Upper lobe of left lung (tissue), 6 donors: ENCODE measurements at regions not wholly inside any gene's neighbourhood (a gene's known extent, or its start where the extent isn't known, plus 50 kb on each side); places are given as distances from the start of the nearest gene placed in this dataset.

Experiments used
- ATAC-seq, 2 donors: fragments of 200-7000 bp; cut with Tn5 transposase; one replicate each; pipeline ENCODE4 v1.9.1; 2022; ENCODE audit warnings: mild to moderate bottlenecking in 2 of 2, moderate library complexity in 2 of 2; ENCODE audit not compliant: low FRiP score in 2 of 2
- DNase-seq, 2 donors: peaks; one replicate each; pipeline ENCODE4 v3.0.0-alpha.2; 2019 to 2020
- H3K27ac ChIP-seq, 4 donors: fragments of 200-600 bp; sonication (generic); one replicate each; pipeline ENCODE4 v1.5.1; 2016 to 2019
- H3K27me3 ChIP-seq, 4 donors: fragments of 200-600 bp; sonication (generic); one replicate each; pipeline ENCODE4 v1.5.1; 2017 to 2019
- H3K36me3 ChIP-seq, 4 donors: fragments of 200-600 bp; sonication (generic); one replicate each; pipeline ENCODE4 v1.5.1; 2016 to 2019
- H3K4me1 ChIP-seq, 4 donors: fragments of 200-600 bp; sonication (generic); one replicate each; pipeline ENCODE4 v1.5.1; 2018 to 2019
- H3K4me3 ChIP-seq, 4 donors: fragments of 200-600 bp; sonication (generic); one replicate each; pipeline ENCODE4 v1.5.1; 2017 to 2019; ENCODE audit warnings: mild to moderate bottlenecking in 2 of 4, moderate library complexity in 1 of 4
- H3K9me3 ChIP-seq, 4 donors: fragments of 200-600 bp; sonication (generic); one replicate each; pipeline ENCODE4 v1.5.1; 2018 to 2019
- CTCF ChIP-seq, 6 experiments: fragments of 450-650 bp in 4 of 6; fragments of 200-600 bp in 2 of 6; sonication (generic) in 2 of 6; IDR thresholded peaks; one replicate each; pipeline ENCODE4 v1.5.1; 2016 to 2019; ENCODE audit warnings: antibody characterized with exemption in 6 of 6
- EP300 ChIP-seq, 4 donors: sonication (generic); formaldehyde crosslinking; IDR thresholded peaks; one replicate each; pipeline ENCODE4 v1.5.1; 2017; ENCODE audit warnings: antibody characterized with exemption in 4 of 4, control low read depth in 2 of 4
- POLR2A ChIP-seq, 4 donors: fragments of 450-650 bp; IDR thresholded peaks; one replicate each; pipeline ENCODE4 v1.5.1; 2016 to 2017; ENCODE audit warnings: antibody characterized with exemption in 4 of 4, mild to moderate bottlenecking in 2 of 4
- POLR2AphosphoS5 ChIP-seq, 2 donors: sonication (generic); formaldehyde crosslinking; IDR thresholded peaks; one replicate each; pipeline ENCODE4 v1.5.1; 2017; ENCODE audit warnings: antibody characterized with exemption in 2 of 2
- WGBS, 2 donors: methylation state at CpG; one replicate each; pipeline ENCODE4 v1.1.5; 2017 to 2018; 5-methylcytosine and 5-hydroxymethylcytosine counted together
- donor health status: DM: no; HTN: no; CAD: no; lungs with moderate emphysema.
- donor health status: DM: no; HTN: yes; CAD: no; lungs with severe emphysema.

DNA sequence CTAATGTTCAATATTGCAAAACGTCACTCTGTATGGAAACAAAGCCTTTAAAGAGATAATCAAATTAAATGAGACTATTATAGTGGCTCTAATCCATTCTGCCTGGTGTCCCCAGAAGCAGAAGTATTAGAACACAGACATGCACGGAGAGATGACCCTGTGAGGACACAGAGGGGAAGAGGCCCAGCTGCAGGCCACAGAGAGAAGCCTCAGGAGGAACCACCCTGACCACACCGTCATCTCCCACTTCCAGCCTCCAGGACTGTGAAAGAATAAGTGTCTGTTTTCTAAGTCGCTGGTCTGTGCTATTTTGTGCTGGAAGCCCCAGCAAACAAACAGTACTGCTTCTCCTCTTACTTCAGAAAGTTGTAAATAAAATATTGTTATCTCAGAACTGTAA, 283.5 kb upstream of the ADARB2 start:
- no peak for ATAC-seq

DNA sequence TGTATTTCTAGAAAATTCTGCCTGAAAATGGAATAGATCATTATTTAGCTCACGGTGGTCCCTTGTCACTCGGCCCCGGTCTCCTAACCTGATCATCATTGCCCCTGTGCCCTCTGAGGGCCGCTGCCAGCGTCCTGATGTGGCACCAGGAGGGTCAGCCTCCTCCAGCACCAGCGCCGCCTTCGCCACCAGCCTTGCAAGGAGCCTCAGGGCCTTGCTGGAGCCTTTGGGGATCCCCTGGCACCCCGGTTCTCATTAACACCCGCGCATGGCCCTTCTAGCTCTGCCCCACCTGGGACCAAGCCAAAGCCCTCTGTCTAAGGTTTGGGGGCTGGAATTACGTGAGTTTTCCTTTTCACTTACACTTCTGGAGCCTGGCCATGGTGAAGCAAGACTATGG, 282.5 kb upstream of the ADARB2 start:
- Histone ChIP-seq H3K27me3 (no peaks in the 10 kb centered on the region), H3K4me1 (no peaks in the 10 kb centered on the region), H3K36me3 (no peaks in the 10 kb centered on the region), H3K4me3 (no peak overlapping the region), H3K9me3 (no peaks in the 10 kb centered on the region), H3K27ac (no peak overlapping the region)
- WGBS, 2 donors: 86 to 90% methylated on average over 10 to 12 of the region's 12 CpGs
- TF ChIP-seq EP300 (IDR thresholded peaks at IDR 0.05) (no peak), POLR2A (IDR thresholded peaks at IDR 0.05) (no peak), POLR2AphosphoS5 (IDR thresholded peaks at IDR 0.05) (no peak), CTCF (IDR thresholded peaks at IDR 0.05) (no peak)
- ATAC-seq (no peak), DNase-seq (peak in 1 of 2 donors; percentile 60)

More for the DNA sequence above, 283.5 kb upstream of the ADARB2 start:
- TF ChIP-seq POLR2AphosphoS5 (IDR thresholded peaks at IDR 0.05) (no peak), CTCF (IDR thresholded peaks at IDR 0.05) (no peak)
- WGBS, 2 donors: 55 to 60% methylated on average over 4 of the region's 4 CpGs
- Histone ChIP-seq H3K9me3 (no peaks in the 10 kb centered on the region), H3K4me3 (no peak overlapping the region), H3K36me3 (no peaks in the 10 kb centered on the region), H3K27me3 (no peaks in the 10 kb centered on the region), H3K4me1 (no peaks in the 10 kb centered on the region), H3K27ac (no peak overlapping the region)
- no peak for DNase-seq

DNA sequence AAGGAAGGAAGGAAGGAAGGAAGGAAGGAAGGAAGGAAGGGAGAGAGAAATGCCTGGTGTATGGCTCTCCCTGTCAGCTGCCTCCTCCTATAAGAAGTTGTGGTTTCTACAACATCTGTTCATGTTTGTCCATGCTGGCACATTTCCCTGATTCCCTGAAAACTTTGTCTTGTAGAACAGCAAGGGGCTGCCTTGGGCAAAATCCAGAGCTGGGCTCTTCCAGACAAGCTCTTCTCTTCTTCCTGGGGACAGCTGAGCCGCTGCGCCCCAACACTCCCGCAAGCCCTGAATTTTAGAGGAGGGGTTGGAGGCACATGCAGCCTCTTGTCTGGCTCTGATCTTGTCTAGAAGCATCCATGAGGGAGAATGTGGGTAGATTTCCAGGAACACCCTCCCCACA, 282.0 kb upstream of the ADARB2 start:
- Histone ChIP-seq H3K4me3 (no peak overlapping the region), H3K27ac (no peak overlapping the region), H3K4me1 (no peaks in the 10 kb centered on the region), H3K36me3 (no peaks in the 10 kb centered on the region), H3K9me3 (no peaks in the 10 kb centered on the region), H3K27me3 (no peaks in the 10 kb centered on the region)
- TF ChIP-seq EP300 (IDR thresholded peaks at IDR 0.05): no peak
- no peak for TF ChIP-seq CTCF (IDR thresholded peaks at IDR 0.05)
- no peak for TF ChIP-seq POLR2AphosphoS5 (IDR thresholded peaks at IDR 0.05)
- no peak for TF ChIP-seq POLR2A (IDR thresholded peaks at IDR 0.05)
- 90 to 100% methylated on average over 3 of the region's 3 CpGs for WGBS, 2 donors
- no peak for ATAC-seq
- no peak for DNase-seq

DNA sequence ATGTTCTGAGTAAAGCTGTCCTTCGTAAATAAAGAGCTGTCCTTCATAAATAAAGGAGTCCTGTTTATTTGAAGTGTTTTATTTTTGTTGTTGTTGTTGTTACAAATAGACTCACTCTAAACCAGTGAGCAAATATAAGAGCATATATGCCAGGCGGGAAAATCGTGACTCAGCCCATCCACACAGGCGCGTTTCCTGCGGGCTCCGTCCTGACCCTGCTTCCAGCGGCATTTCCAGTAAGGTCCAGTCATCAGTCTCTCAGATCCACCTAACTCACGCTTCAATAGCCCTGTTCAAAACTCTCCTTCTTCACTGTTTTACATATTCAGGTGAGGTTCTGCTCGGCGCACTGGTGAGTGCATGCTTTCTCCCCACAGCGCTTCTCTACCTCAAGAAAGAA, 277.2 kb upstream of the ADARB2 start:
- DNase-seq (no peak), ATAC-seq (no peak)
- Histone ChIP-seq H3K27ac (no peak overlapping the region), H3K4me1 (no peaks in the 10 kb centered on the region), H3K36me3 (no peaks in the 10 kb centered on the region), H3K4me3 (no peak overlapping the region), H3K9me3 (no peaks in the 10 kb centered on the region), H3K27me3 (no peaks in the 10 kb centered on the region)
- 92 to 93% methylated on average over 12 of the region's 12 CpGs for WGBS, 2 donors
- TF ChIP-seq POLR2AphosphoS5 (IDR thresholded peaks at IDR 0.05): no peak
- TF ChIP-seq POLR2A (IDR thresholded peaks at IDR 0.05): no peak
- no peak for TF ChIP-seq CTCF (IDR thresholded peaks at IDR 0.05)

DNA sequence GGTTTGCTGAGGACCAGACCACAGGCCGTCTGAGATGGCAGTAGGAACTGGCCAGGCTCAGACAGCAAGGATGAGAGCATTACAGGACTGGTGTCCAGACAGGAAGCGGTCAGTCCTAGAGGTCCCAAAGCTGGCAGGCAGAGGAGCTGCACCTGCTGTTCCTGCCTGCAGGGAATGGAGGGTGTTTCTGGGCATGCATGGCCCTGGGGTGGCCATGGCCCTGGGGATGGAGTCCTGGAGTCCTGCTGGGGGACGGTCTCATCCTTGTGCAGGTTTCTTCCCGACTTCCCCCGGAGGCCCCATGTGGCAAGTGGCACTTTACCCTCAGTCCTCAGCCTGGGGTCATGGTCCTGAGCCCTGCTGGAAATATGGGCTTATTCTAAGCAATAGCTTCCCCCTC, 274.9 kb upstream of the ADARB2 start:
- H3K36me3 ChIP-seq: no peaks in the 10 kb centered on the region
- no peaks in the 10 kb centered on the region for H3K27me3 ChIP-seq
- no peaks in the 10 kb centered on the region for H3K9me3 ChIP-seq
- no peaks in the 10 kb centered on the region for H3K4me1 ChIP-seq
- TF ChIP-seq CTCF (IDR thresholded peaks at IDR 0.05): no peak
- no peak for TF ChIP-seq POLR2AphosphoS5 (IDR thresholded peaks at IDR 0.05)
- TF ChIP-seq POLR2A (IDR thresholded peaks at IDR 0.05): no peak
- no peak for TF ChIP-seq EP300 (IDR thresholded peaks at IDR 0.05)
- H3K27ac ChIP-seq: no peak overlapping the region
- no peak overlapping the region for H3K4me3 ChIP-seq
- DNase-seq (peak in 1 of 2 donors; percentile 20), ATAC-seq (peak; percentile 35)
- 82 to 88% methylated on average over 3 to 5 of the region's 5 CpGs for WGBS, 2 donors
